HCT116 (cell line): ENCODE measurements at regions not wholly inside any gene's neighbourhood (a gene's known extent, or its start where the extent isn't known, plus 50 kb on each side); places are given as distances from the start of the nearest gene placed in this dataset.
"Not testable (repeated sequence)": the region's sequence is repeated elsewhere in the genome, so short reads cannot be mapped to it uniquely, and the experiment has no call there.

Experiments
- CTCF ChIP-seq, 3 experiments: fragments of 200-600 bp in 1 of 3; sonication (generic) in 1 of 3; IDR thresholded peaks in 2 of 3; conservative IDR thresholded peaks in 1 of 3; 2 replicates each; pipeline ENCODE4 v1.5.1; 2012 to 2017; ENCODE audit warnings: low read depth in 2 of 3, low read length in 2 of 3, antibody characterized with exemption in 1 of 3, borderline replicate concordance in 1 of 3, control low read depth in 1 of 3, mild to moderate bottlenecking in 1 of 3, mixed read lengths in 1 of 3, mixed run types in 1 of 3, moderate library complexity in 1 of 3; ENCODE audit not compliant: insufficient read depth in 1 of 3
- POLR2A ChIP-seq: IDR thresholded peaks from 2 replicates; pipeline ENCODE4 v1.7.0; 2011; ENCODE audit warnings: borderline replicate concordance; ENCODE audit not compliant: insufficient read depth, insufficient read length; ENCODE audit errors: extremely low read depth
- RAD21 ChIP-seq: IDR thresholded peaks from 2 replicates; pipeline ENCODE4 v1.6.1; 2012; ENCODE audit warnings: low read depth, mild to moderate bottlenecking
- SRF ChIP-seq: IDR thresholded peaks from 2 replicates; pipeline ENCODE4 v1.6.1; 2012; ENCODE audit warnings: low read depth
- ZNF274 ChIP-seq: fragments of 200-500 bp; sonication (Bioruptor generic); IDR thresholded peaks from 2 replicates; pipeline ENCODE4 v1.6.1; 2014; ENCODE audit warnings: mild to moderate bottlenecking, low read depth, low read length, inconsistent platforms
- TF ChIP-seq, protein P1 (sequence below): IDR thresholded peaks from 2 replicates; pipeline ENCODE4 v1.6.1; 2012

- TF ChIP-seq POLR2A; CTCF (IDR thresholded peaks at IDR 0.05 in 2 of 3, conservative IDR thresholded peaks at IDR 0.05 in 1 of 3; ENCODE audit: borderline replicate concordance in 1 of 3, insufficient read depth in 1 of 3, low read depth in 2 of 3, low read length in 2 of 3); RAD21; SRF; ZNF274: not testable (repeated sequence)
- TF ChIP-seq, protein P1, sequence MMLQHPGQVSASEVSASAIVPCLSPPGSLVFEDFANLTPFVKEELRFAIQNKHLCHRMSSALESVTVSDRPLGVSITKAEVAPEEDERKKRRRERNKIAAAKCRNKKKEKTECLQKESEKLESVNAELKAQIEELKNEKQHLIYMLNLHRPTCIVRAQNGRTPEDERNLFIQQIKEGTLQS: not testable (repeated sequence)
Observed at GRCh38 chr20:64327223-64327549, 71.6 kb downstream of the PCMTD2 start.
